Femur (tissue), 1 donor: ENCODE measurements at regions not wholly inside any gene's neighbourhood (a gene's known extent, or its start where the extent isn't known, plus 50 kb on each side); places are given as distances from the start of the nearest gene placed in this dataset.
"Not testable (repeated sequence)": the region's sequence is repeated elsewhere in the genome, so short reads cannot be mapped to it uniquely, and the experiment has no call there.

Experiments
- DNase-seq: peaks from one replicate; pipeline ENCODE4 v3.0.0-alpha.2; 2017

DNA sequence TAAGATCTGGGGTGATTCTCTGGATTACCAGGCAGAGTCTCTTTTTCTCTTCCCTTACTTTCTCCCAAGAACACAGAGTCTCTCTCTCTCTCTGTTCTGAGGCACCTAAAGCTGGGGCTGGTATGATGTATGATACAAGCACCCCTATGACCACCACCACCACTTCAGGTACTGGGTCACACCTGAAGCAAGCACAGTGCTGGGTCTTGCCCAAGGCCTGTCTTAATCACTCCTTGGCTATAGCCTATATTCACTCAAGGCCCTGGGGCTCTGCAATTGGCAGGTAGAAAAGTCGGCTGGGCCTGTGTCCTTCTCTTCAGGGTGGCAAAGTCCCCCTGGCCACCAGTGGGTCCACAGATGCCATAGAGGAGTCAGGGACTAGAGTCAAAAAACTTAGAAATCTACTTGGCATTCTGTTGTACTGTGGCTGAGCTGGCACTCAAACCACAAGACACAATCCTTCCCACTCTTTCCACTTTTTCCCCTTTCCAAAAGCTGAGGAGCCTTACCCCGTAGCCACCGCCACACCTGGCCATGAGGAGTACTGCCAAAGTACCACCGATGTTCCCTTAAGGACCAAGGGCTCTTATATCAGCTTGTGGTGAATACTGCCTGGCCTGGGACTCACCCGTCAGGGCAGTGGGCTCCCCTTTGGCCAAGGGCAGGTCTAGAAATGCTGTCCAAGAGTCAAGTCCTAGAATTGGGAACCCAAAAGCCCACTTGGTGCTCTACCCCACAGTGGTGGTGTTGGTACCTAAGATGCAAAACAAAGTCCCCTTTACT lies 159.2 kb downstream of the POTEM start:
- DNase-seq = not testable (repeated sequence)

DNA sequence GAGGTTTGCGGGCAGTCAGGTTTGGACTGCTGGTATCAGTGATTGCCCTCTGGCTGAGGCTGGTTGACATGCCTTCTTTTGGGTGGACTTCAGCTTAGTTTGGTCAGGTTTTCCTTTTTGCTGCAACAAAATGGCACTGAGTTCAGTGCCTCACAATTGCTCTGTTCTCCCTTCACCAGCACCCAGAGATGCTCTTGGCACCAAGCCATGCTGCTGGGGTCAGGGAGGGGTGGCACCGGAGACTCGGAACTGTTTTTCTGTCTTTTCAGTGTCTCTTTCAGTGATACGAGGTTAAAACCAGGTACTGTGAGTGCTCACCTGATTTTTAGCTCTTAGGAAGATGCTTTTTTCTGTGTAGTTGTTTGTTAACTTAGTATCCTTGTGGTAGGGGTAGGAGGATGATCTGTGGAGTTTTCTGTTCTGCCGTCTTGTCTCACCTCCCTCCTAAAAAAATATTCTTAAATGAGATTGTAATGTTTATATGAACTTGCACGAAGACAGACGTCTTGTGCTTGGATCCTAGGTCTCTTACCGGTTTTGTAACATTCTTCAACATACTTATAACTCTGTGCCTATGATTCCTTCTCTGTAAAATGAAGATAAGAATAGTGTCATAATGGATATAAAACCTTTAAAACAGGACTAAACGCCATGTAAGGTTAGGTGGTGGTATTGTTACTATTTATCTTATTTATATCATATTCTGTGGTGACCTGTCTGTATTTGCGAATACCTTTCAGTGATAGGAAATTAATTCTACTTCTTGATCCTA lies 160.6 kb downstream of the POTEM start:
- DNase-seq = not testable (repeated sequence)

GRCh38 chr14:19131553-19131952 lies 164.3 kb downstream of the POTEM start:
- not testable (repeated sequence) for DNase-seq

DNA sequence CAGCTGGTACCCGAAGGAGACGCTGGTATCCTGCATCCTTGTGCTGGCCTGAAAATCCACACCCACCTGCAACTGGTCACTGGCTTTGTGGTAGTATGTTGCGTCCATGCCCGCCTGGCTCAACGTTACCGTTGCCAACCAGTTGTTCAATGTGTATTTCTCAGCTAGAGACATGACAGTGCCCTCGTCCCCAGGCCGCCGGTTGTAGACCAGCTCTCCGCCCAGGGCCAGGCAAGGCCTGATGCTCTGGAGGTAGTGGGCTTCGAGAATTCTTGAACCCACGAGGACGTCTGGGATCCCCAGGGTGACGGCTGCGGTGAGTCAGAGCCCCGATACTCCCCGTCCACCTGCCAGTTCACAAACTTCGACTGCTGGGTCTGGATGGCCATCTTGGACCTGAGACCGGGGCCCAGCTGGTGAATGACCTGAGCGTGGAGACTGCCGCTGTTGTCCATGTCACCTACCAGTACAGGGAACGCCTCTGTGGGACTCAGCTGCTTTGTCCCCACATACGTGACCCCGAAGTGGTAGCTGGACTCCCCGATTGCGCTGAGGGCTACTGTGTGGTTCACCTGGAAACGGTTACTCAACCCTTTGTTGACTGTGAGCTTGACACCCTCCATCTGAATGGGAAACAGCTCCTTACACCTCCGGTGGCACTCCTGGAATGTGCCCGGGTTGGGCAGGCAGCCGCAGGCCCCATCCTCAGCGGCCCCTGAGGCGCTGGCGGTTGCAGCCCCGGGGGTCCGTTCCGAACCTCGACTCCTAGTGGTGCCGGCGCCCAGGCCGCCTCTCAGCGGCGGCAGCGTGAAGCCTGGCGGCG lies 165.0 kb downstream of the POTEM start:
- DNase-seq = not testable (repeated sequence)

- not testable (repeated sequence) for DNase-seq
Measured at GRCh38 chr14:19132836-19133120, 165.5 kb downstream of the POTEM start.

DNA sequence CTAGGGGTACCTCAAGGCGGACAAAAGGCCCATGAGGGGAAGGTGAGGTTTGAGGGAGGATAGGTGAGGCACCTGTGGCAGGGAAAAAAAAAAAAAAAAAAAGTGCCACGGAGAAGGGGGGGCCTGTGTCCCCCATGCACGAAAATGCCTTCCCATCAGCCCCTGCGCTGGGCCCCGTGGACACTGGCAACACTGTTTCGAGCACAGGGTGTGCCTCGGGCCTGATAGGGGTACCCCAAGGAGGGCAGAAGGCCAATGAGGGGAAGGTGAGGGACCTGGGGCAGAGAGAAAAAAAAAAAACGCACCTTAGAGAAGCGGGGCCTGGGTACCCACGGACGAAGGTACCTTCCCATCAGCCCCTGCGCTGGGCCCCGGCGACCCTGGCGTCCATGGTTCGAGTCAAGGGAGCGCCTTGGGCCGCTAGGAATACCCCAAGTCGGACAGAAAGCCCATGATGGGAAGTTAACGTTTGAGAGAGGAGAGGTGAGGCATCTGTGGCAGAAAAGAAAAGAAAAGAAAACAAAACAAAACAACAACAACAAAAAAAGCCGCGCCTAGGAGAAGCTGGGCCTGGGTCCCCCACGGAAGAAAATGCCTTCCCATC lies 190.0 kb downstream of the POTEM start:
- not testable (repeated sequence) for DNase-seq

DNA sequence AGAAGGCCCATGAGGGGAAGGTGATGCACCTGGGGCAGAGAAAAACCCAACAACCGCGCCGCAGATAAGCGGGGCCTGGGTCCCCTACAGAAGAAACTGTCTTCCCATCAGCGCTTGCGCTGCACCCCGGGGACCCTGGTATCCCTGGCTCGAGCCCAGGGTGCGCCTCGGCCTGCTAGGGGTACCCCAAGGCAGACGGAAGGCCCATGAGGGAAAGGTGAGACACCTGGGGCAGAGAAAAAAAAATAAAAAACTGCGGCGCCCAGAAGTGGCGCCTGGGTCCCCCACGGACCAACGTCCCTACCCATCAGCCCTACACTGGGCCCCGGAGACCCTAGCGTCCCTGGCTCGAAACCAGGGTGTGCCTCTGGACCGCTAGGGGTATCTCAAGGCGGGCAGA lies 190.8 kb downstream of the POTEM start:
- not testable (repeated sequence) for DNase-seq

GRCh38 chr14:19158588-19158987 lies 191.4 kb downstream of the POTEM start:
- DNase-seq = not testable (repeated sequence)

DNA sequence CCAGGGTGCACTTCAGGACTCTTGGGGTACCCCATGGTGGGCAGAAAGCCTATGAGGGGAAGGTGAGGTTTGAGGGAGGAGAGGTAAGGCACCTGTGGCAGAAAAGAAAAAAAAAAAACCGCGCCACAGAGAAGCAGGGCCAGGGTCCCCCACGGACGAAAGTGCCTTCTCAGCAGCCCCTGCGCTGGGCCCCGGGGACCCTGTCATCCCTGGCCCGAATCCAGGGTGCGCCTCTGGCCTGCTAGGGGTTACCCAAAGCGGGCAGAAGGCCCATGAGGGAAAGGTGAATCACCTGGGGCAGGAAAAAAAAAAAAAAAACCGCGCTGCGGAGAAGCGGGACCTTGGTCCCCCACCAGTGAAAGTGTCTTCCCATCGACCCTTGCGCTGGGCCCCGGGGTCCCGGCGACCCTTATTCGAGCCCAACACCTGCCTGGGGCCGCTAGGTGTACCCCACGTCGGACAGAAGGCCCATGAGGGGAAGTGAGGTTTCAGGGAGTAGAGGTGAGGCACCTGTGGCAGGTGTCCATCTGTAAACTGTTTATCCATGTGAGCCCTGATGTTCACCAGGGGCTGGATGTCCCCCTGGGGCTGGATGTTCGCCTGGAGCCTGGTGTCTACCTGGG lies 191.9 kb downstream of the POTEM start:
- not testable (repeated sequence) for DNase-seq

DNA sequence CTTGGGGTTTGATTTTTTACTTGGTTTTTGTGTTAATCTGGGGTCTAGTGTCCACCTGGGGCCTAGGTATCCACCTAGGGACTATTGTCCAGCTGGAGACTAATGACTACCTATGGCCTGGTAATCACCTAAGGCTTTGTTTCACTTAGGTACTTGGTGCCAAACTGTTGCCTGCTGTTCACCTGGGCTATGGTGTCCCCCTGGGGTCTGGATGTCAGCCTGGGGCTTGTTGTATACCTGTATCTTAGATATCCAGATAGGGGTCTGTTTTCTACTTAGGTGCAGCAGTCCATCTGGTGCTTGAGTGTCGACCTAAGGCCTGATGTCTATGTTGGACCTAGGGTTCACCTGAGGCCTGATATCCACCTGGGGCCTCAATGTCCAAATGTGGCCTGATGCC lies 193.1 kb downstream of the POTEM start:
- DNase-seq = not testable (repeated sequence)

DNA sequence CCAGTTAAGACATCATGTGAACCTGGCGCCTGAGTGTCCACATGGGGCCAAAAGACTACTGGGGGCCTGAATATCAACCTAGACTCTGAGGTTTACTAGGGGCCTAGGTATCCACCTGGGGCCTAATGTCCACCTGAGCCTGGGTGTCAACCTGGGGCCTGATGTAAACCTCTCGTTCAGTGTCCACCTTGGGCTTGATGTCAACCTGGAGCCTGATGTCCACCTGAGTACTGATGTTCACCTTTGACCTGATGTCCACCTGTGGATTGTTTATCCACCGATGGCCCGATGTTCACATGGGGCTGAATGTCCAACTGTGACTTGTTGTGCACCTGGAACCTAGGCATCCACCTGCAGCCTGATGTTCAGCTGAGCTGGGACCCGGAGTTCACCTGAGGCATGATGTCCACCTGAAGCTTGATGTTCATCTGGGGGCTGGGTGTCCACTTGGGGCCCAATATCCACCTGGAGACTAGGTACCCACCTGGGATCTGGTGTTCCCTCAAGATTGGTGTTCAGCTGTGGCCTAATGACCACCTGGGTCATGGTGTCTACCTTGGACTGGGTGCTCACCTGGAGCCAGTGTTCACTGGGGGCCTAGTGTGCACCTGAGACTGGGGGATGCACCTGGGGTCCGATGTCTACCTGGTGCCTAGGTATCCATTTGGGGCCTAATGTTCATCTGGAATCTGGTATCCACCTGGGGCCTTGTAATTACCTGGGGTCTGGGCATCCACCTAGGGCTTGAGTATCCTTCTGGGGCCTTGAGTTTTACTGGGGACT lies 194.2 kb downstream of the POTEM start:
- not testable (repeated sequence) for DNase-seq

DNA sequence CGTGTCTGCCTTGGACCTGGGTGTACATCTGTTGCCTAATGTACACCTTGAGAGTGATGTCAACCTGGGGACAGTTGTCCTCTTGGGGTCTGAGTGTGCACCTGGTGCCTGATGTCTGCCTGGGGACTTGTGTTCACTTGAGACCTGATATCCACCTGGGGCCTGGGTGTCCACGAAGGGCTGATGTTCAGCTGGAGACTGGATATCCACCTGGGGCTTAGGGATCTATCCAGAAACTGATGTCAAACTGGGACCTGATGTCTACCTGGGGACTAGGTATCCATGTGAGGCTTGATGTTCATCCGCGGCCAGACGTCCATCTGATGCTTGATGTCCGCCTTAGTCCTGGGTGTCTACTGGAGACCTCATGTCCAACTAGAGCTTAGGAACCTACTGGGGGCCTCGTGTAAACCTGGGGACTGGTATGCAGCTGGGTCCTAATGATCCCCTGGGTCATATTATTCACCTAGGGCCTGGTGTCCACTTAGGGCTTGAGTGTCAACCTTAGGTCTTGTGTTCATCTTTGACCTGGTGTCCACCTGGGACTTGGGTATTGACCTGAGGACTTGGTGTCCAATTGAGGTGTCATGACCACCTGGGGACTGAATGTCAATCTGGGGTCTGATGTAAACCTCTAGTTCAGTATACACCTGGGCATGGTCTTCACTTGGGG lies 194.9 kb downstream of the POTEM start:
- DNase-seq = not testable (repeated sequence)

DNA sequence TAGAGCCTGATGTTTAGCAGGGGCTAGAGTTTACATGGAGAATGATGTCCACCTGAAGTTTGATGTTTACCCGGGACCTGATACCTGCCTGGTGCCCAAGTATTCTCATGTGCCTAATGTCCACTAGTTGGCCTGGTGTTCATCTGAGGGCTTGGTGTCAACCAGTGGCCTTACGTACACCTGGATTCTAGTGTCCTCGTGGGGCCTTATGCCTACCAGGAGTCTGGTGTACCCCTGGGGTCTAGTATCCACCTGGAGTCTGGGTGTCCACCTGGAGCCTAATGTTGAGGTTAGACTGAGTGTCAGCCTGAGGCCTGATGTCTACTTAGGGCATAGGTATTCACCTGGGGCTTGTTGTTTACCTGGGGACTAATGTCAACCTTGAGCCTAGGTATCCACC lies 195.7 kb downstream of the POTEM start:
- not testable (repeated sequence) for DNase-seq

- not testable (repeated sequence) for DNase-seq
Measured at GRCh38 chr14:19163891-19164290, 196.7 kb downstream of the POTEM start.

DNA sequence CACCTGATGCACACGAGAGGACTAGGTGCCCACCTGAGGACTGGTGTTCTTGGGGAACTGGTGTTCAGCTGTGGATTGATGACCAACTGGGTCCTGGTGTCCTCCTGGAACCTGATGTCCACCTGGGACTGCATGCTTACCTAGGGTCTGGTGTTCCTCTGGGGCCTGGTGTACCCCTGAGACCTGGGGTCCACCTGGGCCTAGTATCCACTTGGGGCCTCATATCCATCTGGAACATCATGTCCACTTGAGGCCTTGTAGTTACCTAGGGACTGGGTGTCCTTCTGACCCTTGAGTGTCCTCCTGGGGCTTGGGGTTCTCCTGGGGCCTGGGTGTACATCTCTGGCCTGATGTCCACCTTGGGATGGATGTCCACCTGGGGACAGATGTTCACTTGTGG lies 197.2 kb downstream of the POTEM start:
- DNase-seq = not testable (repeated sequence)

DNA sequence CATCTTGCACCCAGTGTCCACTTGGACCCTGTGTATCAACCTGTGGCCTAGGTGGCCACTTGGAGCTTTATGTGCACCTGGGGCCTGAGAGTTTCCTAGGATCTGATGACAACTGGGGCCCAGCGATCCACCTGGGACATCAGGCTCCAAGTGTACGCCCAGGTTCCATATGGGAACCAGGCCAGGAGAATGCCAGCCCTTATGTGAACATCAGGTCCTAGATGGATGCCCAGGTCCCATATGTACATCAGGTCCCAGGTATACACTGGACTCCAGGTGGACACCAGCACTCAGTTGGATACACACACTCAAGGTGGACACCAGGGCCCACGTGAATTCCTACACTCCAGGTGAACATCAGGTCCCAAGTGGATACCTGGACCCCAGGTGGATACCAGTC lies 198.8 kb downstream of the POTEM start:
- DNase-seq = not testable (repeated sequence)

DNA sequence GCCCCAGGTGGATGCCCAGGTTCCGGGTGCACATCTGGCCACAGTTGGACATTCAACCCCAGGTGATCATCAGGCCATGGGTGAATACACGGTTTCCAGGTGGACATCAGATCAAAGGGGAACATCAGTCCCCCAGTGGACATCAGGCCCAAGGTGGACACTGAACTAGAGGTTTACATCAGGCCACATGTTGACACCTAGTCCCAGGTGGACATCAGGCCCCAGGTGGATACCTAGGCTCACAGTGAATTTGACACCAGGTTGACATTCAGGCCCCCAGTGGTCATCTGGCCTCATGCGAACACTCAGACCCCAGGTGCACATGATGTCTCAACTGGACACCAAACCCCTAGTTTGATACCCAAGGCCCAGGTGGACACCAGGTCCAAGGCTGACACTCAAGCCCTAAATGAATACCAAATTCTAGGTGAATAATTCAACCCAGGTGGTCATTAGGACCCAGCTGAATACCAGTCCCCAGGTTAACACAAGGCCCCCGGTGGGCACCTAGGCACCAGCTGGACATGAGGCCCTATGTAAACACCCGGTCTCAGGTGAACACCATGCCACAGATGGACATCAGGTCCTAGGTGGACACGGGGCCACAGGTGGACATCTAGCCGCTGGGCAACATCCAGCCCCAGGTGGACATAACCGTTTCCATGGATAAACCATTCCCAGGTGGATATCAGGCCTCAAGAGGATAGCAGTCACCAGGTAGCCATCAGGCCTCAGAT lies 200.4 kb downstream of the POTEM start:
- DNase-seq = not testable (repeated sequence)

DNA sequence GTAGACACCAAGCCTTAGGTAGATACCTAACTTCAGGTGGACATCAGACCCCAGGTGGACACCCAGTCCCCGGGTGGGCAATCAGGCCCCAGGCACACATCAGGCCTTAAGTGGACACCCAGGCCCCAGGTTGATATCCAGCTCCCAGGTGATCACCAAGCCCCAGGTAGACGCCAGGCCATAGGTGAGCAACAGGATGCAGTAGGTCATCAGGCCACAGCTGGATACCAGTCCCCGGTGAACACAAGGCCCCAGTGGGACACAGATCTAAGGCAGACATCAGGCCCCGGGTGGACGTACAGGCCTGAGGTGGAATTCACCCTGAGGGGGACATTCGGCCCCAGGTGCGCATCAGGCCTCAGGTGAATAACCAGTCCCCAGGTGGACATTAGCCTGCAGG lies 201.0 kb downstream of the POTEM start:
- not testable (repeated sequence) for DNase-seq

GRCh38 chr14:19169561-19170362 lies 202.5 kb downstream of the POTEM start:
- DNase-seq = not testable (repeated sequence)
